ENCODE measurements at regions not wholly inside any gene's neighbourhood (a gene's known extent, or its start where the extent isn't known, plus 50 kb on each side); places are given as distances from the start of the nearest gene placed in this dataset.

GRCh38 chr10:83713423-83713822 is 425.9 kb upstream of the GHITM start:
- ChIA-PET CTCF (no interaction called here), POLR2A (no interaction called here)
- Histone ChIP-seq H3K9me1 (replicated peaks; ENCODE audit: control insufficient read depth, extremely low read depth, insufficient read depth, low read length) (no peaks in the 10 kb centered on the region), H3K27ac (ENCODE audit: insufficient read depth, low read depth, low read length) (no peak overlapping the region), H3K27me3 (ENCODE audit: control insufficient read depth in 2 of 2, insufficient read depth in 2 of 2, low read length in 2 of 2) (no peaks in the 10 kb centered on the region), H3K36me3 (ENCODE audit: control insufficient read depth in 2 of 2, extremely low read depth in 1 of 2, insufficient read depth in 2 of 2, low read length in 2 of 2) (no peaks in the 10 kb centered on the region), H3K4me1 (ENCODE audit: control insufficient read depth, extremely low read depth, insufficient read depth, low read length) (peaks cover 2% of the 10 kb centered on the region), H3K4me3 (replicated peaks in 1 of 3; ENCODE audit: insufficient read depth in 1 of 3, low read depth in 1 of 3, low read length in 3 of 3) (no peak overlapping the region), H3K9me3 (replicated peaks; ENCODE audit: control insufficient read depth, insufficient read depth, low read length) (no peaks in the 10 kb centered on the region), H3K79me2 (ENCODE audit: control insufficient read depth, insufficient read depth, low read length) (no peaks in the 10 kb centered on the region), H3K4me2 (ENCODE audit: insufficient read depth, low read length) (no peak overlapping the region), H3K9ac (replicated peaks; ENCODE audit: extremely low read depth, insufficient read depth, low read length) (no peak overlapping the region), H2AFZ (ENCODE audit: low read depth, low read length) (no peak overlapping the region), H4K20me1 (replicated peaks; ENCODE audit: control insufficient read depth, extremely low read depth, insufficient read depth, low read length) (no peaks in the 10 kb centered on the region)
- BruUV-seq (replicated peaks): no TSS peak
- no peak for FAIRE-seq
- intact Hi-C loops (cut with micrococcal nuclease): no loop called here
- TF ChIP-seq GATA2 (IDR thresholded peaks at IDR 0.05; ENCODE audit: insufficient read depth, insufficient read length, low read depth, low read length) (no peak), POLR2A (IDR thresholded peaks at IDR 0.05; ENCODE audit: low read depth, low read length) (no peak), FOS (IDR thresholded peaks at IDR 0.05; ENCODE audit: borderline replicate concordance, insufficient read depth, low read length) (no peak), JUN (IDR thresholded peaks at IDR 0.05; ENCODE audit: borderline replicate concordance, insufficient read depth, insufficient read length, low read depth) (no peak), POLR2AphosphoS5 (IDR thresholded peaks at IDR 0.05; ENCODE audit: insufficient read depth, low read depth, low read length) (no peak), CTCF (IDR thresholded peaks at IDR 0.05; ENCODE audit: extremely low read depth in 1 of 2, insufficient read depth in 1 of 2, low read depth in 1 of 2, low read length in 2 of 2) (no peak), MYC (IDR thresholded peaks at IDR 0.05; ENCODE audit: low read depth, low read length) (no peak), EZH2 (IDR thresholded peaks at IDR 0.05; ENCODE audit: borderline replicate concordance, low read depth, low read length, severe bottlenecking) (no peak), MAX (IDR thresholded peaks at IDR 0.05; ENCODE audit: insufficient read depth, insufficient read length) (no peak)
- dilution Hi-C loops (cut with MboI; ENCODE audit: extremely low pct_ligation_motif_present, low sequenced_read_pairs): no loop called here
- DNase-seq (ENCODE audit: low read depth, low spot score): no peak

Measured in endothelial cell of umbilical vein (primary cell).